ENCODE measurements at regions not wholly inside any gene's neighbourhood (a gene's known extent, or its start where the extent isn't known, plus 50 kb on each side); places are given as distances from the start of the nearest gene placed in this dataset.

DNA sequence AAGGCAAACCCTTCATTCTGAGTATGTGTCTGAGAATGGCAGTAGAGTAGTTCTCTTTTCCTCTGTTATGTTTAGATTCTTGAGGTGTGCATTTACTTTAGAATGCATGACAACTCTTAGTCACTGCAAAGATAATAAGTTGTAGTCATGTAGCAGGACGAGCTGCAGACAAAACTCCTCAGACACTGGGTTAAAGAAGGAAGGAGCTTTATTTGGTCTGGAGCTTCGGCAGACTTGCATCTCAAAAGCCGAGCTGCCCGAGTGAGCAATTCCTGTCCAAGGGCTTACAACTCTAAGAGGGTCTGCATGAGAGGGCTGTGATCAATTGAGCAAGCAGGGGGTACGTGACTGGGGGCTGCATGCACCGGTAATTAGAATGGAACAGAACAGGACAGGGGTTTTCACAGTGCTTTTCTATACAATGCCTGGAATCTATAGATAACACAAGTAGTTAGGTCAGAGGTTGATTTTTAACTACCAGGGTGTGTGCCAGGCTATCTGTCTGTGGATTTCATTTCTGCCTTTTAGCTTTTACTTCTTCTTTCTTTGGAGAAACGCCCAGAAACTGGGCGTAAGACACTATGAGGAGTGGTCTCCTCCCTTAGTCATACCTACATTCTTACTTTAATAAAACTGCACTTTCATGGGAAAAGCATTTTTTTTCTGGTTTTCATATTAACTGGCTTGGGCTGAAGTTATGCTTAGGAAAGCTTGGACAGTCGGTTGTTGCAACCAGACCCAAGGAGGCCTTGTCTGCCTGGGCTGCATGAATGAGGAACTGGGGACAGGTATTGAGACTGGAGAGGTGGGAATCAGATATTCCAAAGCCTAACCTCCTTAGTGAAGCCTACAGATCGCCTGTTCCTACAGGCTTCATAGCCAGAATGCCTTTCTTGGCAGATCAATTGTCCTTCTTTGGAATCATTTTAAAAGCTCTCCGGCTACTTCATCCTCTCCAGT lies 115.1 kb downstream of the RHOU start:
- no peak for DNase-seq

- DNase-seq = no peak
Observed at GRCh38 chr1:228851193-228851592, 115.9 kb downstream of the RHOU start.

DNA sequence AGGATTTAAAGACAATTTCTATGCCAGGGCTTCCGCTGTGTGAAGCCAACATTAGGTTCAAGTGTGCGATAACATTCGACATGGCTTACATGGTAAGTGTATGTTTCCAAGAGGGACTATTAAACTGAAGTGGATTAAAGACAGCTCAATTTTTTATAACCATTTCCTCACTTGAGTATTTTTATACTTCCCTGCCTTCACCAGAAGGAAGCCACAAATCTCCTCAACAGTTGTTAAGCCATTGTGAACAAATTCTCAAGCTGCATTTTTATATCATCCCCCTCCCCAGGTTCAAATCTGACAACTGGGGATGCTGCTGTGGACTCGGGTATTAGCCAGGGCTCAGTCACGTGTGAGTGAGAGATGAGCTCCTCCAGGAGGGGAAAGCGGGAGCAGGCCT lies 116.3 kb downstream of the RHOU start:
- DNase-seq = no peak

GRCh38 chr1:228852024-228852423 lies 116.7 kb downstream of the RHOU start:
- DNase-seq = no peak

DNA sequence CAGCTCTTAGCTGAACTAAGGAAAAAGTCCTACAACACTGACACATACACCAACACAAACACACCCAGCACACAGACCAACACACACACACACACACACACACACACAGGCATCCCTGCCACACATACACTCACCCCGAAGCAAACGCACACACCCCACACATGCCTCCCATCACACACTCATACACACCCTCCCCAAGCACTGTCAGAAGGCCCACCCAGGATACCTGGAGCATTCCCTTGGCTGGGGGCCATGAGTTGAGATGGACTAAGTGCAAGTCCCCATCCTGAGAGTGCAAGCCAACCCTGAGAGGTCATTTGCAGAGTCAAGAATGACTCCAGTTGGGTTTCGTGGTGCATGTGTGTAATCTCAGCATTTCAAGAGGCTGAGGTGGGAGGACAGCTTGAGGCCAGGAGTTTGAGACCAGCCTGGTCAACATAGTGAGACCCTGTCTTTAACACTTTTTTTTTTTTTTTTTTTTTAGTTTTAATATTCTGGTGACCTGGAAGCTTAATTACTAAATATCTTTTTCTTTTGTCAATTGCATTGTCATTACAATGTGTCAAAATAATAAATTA lies 117.3 kb downstream of the RHOU start:
- DNase-seq = no peak

DNA sequence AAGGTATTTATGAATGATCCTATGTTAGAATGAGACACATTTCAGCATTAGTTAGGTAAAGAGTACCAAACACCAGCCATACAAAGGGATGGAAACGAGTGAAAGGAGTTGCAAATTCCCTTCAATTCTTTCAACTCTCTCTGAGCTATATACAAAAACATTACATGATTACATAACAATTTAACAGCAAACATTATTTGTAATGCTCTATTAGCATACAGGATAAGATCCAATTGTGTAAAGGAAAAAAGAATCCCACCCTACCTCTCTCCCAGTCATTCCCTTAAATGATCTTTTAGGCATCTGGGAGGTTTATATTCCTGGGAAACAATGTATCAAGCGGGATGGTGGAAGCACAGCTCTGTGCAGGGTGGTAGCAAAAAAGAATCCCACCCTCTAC lies 117.9 kb downstream of the RHOU start:
- DNase-seq = no peak

DNA sequence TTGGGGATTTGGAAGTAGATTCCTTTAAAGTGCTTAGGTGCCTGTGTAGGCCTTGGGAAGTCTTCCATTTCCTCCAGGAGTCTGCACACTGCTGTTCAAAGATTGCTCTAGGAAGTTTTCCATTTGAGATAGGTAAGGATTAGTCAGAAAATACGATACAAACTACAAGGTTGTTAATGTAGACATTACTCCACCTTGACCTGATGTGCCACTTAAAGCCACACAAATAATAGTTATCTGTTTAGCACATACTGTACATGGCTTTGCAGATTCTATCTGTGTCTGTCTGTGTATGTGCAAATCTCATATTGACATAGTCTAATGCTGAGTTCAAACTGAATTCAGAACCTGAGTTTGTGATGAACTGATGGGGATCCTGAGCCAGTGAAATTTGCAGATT lies 118.4 kb downstream of the RHOU start:
- DNase-seq = no peak

DNA sequence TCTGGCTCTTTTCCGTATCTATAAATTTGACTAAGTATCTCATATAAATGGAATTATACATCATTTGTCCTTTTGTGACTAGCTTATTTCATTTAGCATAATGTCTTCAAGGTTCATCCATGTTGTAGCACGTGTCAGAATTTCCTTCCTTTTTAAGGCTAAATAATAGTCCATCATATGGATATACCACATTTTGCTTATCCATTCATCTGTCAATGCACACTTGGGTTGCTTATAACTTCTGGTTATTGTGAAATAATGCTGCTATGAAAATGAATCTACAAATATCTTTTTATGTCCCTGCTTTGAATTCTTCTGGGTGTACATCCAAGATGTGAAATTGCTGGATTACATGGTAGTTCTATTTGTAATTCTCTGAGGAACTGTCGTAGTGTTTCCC lies 119.6 kb downstream of the RHOU start:
- no peak for DNase-seq

GRCh38 chr1:228857611-228858010 lies 122.3 kb downstream of the RHOU start:
- DNase-seq = no peak

- DNase-seq = no peak
Observed at GRCh38 chr1:228860911-228861831, 125.9 kb downstream of the RHOU start.

DNA sequence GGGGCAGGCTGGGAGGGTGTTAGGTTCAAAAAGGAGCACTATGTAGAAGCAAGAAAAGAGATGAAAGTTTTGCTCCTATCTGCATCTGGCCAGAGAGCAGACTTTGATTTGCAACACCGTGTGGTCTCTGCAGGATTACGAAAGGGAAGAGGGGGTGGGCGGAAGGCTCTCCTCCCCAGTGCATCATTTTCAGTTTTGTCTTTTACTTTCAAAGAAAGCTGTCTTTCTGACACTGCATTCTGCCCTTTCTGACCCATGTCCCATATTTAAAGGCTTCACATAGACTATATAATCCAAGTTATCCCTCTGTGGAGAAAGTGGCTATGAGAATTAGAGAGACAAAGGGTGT lies 126.5 kb downstream of the RHOU start:
- DNase-seq = no peak

GRCh38 chr1:228862542-228863505 lies 127.5 kb downstream of the RHOU start:
- no peak for DNase-seq

- DNase-seq = no peak
Observed at GRCh38 chr1:228863776-228864175, 128.5 kb downstream of the RHOU start.

- no peak for DNase-seq
Observed at GRCh38 chr1:228865627-228866330, 130.5 kb downstream of the RHOU start.

DNA sequence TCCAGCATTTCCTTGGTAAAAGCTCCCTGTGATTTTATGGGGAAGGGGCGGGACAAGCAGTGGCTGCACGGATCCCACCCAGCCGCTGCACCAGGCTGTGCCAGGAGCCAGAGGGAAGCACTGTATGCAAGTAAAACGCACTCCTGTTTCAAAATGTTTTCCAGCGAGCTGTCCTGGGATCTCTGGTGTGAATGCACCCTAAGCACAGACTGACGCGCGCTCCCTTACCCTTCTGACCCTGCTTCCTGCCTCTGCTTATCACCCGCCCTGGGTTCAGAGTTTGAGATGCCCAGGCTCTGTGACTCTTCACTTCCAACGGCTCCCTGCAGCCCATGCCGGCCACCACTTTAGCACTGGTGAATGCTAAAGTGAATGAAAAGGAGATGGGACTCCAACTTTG lies 131.2 kb downstream of the RHOU start:
- no peak for DNase-seq

DNA sequence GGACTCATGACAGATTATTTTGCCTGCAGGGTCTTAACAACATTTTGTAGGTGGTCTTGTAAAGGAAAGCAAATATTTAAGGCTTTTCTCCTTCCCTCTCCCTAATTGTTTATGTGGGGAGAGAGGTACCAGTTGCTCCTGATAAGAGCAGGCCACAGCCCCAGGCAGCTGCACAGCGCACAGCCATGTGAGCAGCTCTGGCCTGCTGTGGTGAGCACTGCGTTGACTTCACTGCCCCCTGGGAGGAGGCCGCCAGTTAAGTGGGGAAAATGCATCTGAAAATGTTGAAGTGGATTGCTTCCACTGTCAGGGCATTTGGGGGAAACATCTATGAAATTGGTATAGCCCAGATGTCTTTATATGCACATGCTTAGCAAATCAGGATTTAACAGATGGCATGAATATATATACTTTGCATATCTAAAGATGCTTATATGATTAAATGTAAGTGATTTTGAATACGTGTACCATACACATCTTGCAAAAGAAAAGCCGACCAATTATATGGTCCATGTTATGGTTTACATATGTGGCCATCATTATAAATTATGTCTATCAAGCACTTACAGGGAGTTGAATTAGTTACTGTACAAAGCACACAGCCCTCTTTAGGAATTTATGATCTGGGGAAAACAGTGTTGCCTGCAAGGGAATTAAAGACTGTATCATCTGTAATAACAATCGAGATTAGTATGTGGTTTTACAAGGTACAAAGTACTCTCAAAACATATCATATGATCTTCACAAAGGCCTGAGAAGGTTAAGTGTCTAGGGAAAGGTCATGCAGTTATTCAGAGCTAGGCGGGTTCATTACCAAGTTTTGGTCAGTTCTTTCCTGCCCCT lies 132.1 kb downstream of the RHOU start:
- DNase-seq = no peak

DNA sequence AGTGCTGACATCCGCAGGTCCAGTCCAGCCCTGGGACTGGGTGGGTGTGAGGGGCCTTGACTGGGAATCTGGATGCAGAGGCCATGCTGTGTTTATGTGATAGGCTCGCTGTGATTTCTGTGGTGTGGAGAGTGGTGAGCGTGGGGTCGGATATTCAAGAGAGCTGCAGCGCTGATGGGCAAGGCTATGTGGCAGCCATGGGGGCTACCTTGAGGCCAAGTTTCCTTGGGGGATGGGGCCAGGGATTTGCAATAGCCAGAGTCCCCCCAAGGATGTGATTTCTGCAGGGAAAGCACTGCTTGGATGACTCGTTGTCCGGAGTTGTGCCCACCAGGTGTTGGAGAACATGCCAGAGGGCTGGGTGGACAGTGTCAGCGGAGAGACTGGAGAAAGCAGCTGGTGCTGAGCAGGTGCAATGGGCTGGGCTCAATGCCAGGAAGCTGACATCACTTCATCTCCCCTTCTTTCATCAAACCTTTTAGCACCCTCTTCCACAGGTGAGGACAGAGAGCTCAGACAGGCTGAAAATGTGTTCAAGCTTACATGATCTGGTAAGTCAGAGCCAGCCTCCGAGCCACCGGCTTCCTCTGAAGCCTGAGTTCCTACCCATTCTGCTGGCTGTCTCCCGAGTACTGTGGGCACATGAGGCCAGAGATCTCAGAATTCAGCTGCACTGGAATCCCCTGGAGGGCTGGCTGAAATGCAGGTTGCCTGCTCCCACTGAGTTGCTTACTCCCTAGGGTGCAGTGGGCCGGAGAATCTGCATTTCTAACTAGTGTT lies 132.9 kb downstream of the RHOU start:
- no peak for DNase-seq

DNA sequence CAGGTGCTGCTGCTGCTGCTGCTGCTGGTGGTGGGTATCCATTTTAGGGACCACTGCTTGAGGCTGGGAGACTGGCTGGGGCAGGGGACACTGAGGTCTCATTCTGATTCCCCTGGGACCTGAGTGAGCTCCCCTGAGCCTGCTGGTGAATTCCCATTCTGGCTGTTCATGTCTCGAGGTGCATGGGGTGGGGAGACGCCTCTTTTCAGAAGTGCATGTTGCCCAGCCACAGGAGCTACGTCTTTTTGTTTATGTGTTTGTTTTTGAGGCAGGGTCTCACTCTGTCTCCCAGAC lies 133.4 kb downstream of the RHOU start:
- DNase-seq = no peak

DNA sequence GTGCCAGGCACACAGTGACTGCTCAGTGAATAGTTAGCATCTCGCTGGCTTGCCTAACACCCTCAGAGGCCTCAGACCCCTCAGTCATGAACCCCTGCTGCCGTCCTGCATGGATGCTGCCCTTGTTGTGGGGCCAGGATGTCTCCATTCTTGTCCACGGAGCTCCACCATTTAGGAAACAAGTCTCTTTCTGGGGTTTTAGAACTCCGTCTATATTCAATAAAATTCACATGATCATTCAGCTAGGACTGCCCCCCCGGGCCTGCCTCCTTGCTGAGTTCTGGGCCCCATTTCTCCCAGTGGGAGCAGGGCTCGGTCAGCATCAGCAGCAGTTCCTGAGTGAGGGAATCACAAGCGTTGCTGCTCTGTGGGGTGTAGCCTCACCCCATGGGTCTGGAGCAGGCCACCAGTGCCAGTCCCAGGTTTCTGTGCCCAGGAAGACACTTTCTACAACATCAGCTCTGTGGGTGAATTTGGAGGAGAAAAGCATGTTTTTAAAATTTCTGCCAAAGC lies 134.1 kb downstream of the RHOU start:
- DNase-seq = no peak

Data from CD4-positive, alpha-beta T cell treated with Interleukin-15 for 1 hour (primary cell).